ENCODE measurements at regions not wholly inside any gene's neighbourhood (a gene's known extent, or its start where the extent isn't known, plus 50 kb on each side); places are given as distances from the start of the nearest gene placed in this dataset.

GRCh38 chr6:140854318-140854717 lies 1278.4 kb upstream of the GJE1 start:
- DNase-seq (ENCODE audit: low read depth in 3 of 3, low spot score in 1 of 3) = no peak

DNA sequence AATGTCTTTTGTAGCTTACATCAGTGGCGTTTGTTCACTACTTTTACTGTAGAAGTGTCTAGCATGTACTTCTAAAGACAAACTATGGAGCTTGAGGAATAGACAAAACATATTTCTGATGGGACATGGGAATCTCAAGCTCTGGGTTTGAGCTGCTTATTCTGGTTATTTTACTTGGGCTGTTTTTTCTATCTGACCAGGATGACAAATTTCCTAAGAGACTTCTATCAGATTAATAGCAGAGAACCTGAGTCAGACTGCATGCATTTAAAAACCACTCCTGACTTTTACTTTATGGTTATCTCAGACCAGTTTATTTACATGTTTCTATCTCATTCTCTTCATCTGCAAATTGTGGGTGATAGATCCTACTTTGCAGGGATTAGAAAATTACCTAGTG lies 1282.3 kb upstream of the GJE1 start:
- no peak for DNase-seq (ENCODE audit: low read depth in 3 of 3, low spot score in 1 of 3)

GRCh38 chr6:140849456-140849855 lies 1283.3 kb upstream of the GJE1 start:
- DNase-seq (ENCODE audit: low read depth in 3 of 3, low spot score in 1 of 3) = no peak

DNA sequence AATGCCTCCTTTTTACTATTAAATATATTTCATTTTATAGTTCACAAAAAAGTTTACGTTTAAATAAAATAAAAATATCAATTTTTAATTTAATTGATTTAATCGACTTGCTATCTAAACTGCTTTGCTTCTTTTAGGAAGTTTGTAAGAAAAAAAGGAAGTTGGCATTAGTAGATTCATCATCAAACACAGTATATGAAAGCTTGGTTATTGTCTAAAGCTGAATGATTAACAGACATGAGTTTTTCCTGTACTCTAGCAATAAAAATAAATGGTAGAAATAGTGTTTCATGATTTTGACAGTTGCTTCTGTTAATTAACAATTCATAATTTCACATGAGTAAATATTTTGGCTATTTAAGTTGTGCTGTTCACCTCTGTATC lies 1285.5 kb upstream of the GJE1 start:
- no peak for DNase-seq (ENCODE audit: low read depth in 3 of 3, low spot score in 1 of 3)

DNA sequence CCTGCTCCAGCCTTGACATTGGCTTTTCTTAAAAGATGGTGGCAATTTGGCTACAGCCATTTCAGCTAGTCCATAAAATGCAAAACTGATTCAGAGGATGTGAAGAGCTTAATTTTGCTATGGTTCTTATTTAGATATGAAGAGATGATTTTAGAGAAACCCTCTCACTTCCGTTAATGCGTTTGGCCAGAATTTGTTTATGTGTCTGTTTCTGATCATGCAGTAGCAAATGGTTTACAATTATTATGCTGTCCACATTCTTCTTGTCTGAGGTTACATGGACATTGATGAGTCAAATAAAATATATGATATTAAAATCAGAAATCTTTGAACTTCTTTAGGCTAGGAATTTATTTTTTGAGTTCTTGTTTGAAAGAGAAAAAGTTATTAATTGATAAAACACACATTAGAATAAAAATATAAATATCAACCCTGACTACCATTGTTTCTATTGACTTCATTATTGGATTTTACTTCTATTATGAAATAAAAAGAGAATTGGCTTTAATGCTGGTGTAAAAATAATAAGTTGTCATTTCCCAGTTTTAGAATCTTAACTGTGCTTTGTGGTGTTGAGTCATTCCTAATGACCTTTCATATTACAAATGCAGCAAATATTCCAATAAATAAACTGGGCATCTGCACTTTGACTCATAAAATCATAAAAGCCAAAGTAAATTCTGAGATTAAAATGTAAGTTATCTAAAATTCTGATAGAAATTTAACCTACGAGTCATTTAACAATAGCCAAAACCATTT lies 1286.0 kb upstream of the GJE1 start:
- no peak for DNase-seq (ENCODE audit: low read depth in 3 of 3, low spot score in 1 of 3)

- DNase-seq (ENCODE audit: low read depth in 3 of 3, low spot score in 1 of 3) = no peak
Measured at GRCh38 chr6:140845701-140846100, 1287.0 kb upstream of the GJE1 start.

DNA sequence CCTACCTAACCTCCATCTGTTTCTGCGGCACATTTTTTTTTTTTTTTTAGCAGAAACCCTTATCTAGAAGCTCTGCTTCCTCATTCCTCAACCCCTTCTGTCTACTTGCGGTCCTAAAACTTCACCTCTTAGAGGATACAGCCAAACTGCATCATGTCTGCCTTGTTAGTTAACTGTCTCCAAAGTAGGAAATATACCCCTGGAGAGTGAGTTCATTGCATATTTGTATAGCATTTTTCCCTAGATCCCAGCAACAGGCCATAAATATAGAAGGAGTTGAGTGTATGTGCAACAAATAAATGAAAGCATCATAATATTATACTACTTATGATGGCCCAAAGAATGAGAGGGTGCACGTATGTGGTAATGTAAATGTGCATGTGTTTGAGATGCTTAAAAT lies 1288.6 kb upstream of the GJE1 start:
- DNase-seq (ENCODE audit: low read depth in 3 of 3, low spot score in 1 of 3) = no peak

DNA sequence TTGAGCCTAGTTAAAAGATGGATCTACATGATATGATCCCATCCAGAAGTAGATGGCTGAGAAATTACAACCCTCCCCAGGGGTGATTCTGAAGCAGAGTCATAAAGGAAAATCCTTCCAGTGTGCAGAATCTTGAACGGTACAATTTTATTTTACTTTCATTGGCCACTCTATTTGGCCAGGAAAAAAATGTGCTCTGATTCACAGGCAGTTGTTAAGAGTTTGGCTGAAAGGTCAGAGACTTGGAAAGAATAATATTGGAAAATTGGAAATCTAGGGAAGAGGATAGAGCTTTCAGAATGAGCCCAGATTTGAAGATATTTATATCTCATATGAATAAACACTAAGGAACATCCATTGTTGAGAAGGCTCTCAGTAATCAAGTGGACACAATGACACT lies 1299.3 kb upstream of the GJE1 start:
- no peak for DNase-seq (ENCODE audit: low read depth in 3 of 3, low spot score in 1 of 3)

- no peak for DNase-seq (ENCODE audit: low read depth in 3 of 3, low spot score in 1 of 3)
Measured at GRCh38 chr6:140830666-140831065, 1302.1 kb upstream of the GJE1 start.

DNA sequence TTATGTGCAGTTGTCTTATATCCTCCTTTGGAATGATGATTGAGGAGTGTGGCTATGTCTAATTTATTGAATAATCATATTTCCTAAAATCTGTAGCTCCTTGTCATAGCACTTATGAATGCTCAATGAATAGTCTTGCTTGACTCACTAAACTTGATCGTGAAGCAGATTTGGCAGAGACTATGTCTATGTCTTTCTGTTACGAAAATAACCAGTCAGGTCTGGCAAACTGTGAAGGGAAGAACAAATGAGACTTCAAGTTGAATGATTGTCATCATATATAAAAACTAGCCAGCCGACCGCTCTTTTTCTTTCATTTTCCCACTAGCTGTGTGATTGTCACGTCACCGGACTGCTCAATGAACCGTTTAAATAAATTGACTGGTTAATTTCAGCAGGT lies 1303.9 kb upstream of the GJE1 start:
- no peak for DNase-seq (ENCODE audit: low read depth in 3 of 3, low spot score in 1 of 3)

DNA sequence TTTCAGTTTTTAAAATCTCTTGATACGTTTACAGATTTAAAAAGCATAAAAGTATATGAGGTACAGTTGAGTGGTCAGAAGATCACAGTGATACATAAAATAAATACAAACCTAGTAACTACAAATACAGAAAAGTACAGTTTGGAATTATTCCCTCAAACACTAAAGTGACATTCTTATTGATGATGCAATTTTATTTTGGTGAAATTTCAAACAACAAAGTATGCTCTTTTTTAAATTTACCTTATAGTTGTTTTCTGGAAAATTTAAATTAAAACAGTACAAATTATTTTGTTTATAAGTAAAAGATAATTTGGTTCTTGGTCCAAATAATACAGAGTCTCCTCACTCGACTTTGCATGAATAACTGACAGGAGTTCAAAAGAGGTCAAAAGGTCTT lies 1305.1 kb upstream of the GJE1 start:
- no peak for DNase-seq (ENCODE audit: low read depth in 3 of 3, low spot score in 1 of 3)

- DNase-seq (ENCODE audit: low read depth in 3 of 3, low spot score in 1 of 3) = no peak
Measured at GRCh38 chr6:140825731-140826130, 1307.0 kb upstream of the GJE1 start.

- no peak for DNase-seq (ENCODE audit: low read depth in 3 of 3, low spot score in 1 of 3)
Measured at GRCh38 chr6:140824595-140824994, 1308.1 kb upstream of the GJE1 start.

GRCh38 chr6:140821196-140821595 lies 1311.5 kb upstream of the GJE1 start:
- DNase-seq (ENCODE audit: low read depth in 3 of 3, low spot score in 1 of 3) = no peak

DNA sequence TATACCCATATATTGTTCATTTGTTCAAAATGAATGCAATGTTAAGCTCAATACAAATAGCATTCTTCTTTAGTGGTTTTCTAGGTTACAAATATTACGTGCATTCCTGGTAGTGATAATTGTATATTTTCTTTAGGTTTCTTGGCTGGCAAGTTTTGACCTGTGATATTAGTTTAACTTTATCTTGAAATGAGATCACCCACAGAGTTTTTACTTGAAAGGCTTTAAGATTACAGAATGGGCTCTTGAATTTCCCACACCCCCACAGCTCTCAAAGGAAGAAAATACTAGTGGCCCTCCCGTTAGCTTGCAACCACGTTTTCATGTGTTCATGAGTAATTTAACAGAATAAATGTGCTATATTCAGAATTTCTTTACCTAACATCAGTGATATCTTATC lies 1315.5 kb upstream of the GJE1 start:
- DNase-seq (ENCODE audit: low read depth in 3 of 3, low spot score in 1 of 3) = no peak

GRCh38 chr6:140816681-140817080 lies 1316.0 kb upstream of the GJE1 start:
- no peak for DNase-seq (ENCODE audit: low read depth in 3 of 3, low spot score in 1 of 3)

- no peak for DNase-seq (ENCODE audit: low read depth in 3 of 3, low spot score in 1 of 3)
Measured at GRCh38 chr6:140812636-140813035, 1320.1 kb upstream of the GJE1 start.

GRCh38 chr6:140811642-140812041 lies 1321.1 kb upstream of the GJE1 start:
- DNase-seq (ENCODE audit: low read depth in 3 of 3, low spot score in 1 of 3) = no peak

GRCh38 chr6:140809694-140810101 lies 1323.0 kb upstream of the GJE1 start:
- DNase-seq (ENCODE audit: low read depth in 3 of 3, low spot score in 1 of 3) = no peak

DNA sequence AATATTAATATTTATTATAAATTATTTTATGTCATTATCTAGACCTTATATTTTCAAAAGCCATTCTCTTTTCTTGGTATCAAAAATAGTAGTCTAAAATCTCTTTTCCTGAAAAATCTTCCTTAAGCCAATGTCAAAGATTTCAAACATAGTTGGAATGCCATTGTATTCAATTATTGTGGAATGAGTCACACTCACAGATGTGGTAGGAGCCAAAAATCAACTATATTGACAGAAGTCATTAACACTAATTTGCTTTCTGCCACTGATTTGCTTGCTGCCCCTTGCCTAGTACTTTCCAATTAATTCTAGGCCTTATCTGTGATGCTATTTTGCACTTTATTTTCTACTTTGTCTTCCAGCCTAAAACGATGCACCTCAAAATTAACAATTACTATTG lies 1326.3 kb upstream of the GJE1 start:
- no peak for DNase-seq (ENCODE audit: low read depth in 3 of 3, low spot score in 1 of 3)

GRCh38 chr6:140794544-140794943 lies 1338.2 kb upstream of the GJE1 start:
- no peak for DNase-seq (ENCODE audit: low read depth in 3 of 3, low spot score in 1 of 3)

- no peak for DNase-seq (ENCODE audit: low read depth in 3 of 3, low spot score in 1 of 3)
Measured at GRCh38 chr6:140790109-140790508, 1342.6 kb upstream of the GJE1 start.

DNA sequence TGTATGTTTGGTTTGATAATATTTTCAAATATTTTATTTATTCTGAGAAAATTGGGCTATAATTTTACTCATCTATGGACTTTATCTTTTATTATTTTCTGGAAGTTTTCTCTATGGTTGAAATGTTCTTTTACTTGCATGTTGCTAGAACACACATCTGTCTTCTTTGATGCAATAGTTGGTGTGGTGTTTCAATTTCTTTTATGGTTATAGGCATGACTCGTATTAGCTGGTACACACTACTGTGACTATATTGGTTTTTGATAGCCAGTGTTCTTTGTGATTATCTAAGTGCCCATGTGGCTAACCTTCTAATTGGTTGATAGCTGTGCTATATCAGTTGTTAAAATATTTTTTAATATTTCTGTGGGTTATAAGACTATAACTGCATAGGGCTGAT lies 1343.3 kb upstream of the GJE1 start:
- DNase-seq (ENCODE audit: low read depth in 3 of 3, low spot score in 1 of 3) = no peak

DNA sequence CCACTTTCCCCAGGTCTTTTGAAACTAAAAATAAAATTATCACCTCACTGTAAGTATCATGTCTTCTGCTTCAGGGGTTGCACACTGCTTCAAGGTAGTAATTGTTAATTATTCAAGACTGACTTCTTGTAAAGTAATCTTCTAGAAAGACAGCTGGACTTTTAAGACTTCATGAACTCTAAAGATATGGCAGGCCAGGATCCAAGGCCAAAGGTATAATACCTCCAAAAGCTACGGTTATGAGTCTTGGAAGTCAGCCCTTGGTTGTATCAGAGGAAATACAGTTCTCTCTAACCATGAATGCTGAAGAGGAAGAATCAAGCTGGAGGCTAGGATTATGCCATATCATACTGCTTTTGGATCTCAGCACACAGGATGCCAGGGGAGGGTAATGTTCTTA lies 1346.8 kb upstream of the GJE1 start:
- no peak for DNase-seq (ENCODE audit: low read depth in 3 of 3, low spot score in 1 of 3)
